ENCODE measurements at regions not wholly inside any gene's neighbourhood (a gene's known extent, or its start where the extent isn't known, plus 50 kb on each side); places are given as distances from the start of the nearest gene placed in this dataset.

- no peak for DNase-seq
These were observed 55.5 kb upstream of the ODAD2 start for GRCh38 chr10:28054228-28054860.

GRCh38 chr10:28049286-28049685 is 50.4 kb upstream of the ODAD2 start:
- DNase-seq: no peak

Data from SIG-M5 (cell line).